MCF 10A (cell line): ENCODE measurements at regions not wholly inside any gene's neighbourhood (a gene's known extent, or its start where the extent isn't known, plus 50 kb on each side); places are given as distances from the start of the nearest gene placed in this dataset.
A peak's percentile ranks its signal among the peaks of the same experiment; 100 is the strongest.

ENCODE experiments used
- BruUV-seq: library from RNA; stranded (reverse); fragments of 400-500 nt; replicated peaks from 2 replicates; lab custom pipeline; 2021; lab: Mats Ljungman, UMichigan
- CTCF ChIA-PET: fragments of 300-600 bp; sonication (Branson Sonifier 250); formaldehyde crosslinking; extraction: SDS; loops from one replicate; lab custom pipeline; 2021; ENCODE audit warnings: antibody characterized with exemption, inconsistent platforms; lab: Yijun Ruan, JAX
- POLR2A ChIA-PET: fragments of 300-600, 350-650 bp; sonication (Branson Sonifier 250); formaldehyde crosslinking; extraction: SDS; loops from one replicate; lab custom pipeline; 2020; ENCODE audit warnings: antibody characterized with exemption, inconsistent platforms; lab: Yijun Ruan, JAX
- DNase-seq: peaks from one replicate; pipeline ENCODE4 v3.0.0-alpha.2; 2018; ENCODE audit not compliant: unreplicated experiment
- H3K27ac Mint-ChIP-seq: one replicate; pipeline ENCODE4 v1.8.0; 2022; ENCODE audit warnings: mild to moderate bottlenecking, low read depth, mixed read lengths; ENCODE audit not compliant: unreplicated experiment
- H3K27me3 Mint-ChIP-seq: one replicate; pipeline ENCODE4 v1.8.0; 2022; ENCODE audit warnings: mixed read lengths; ENCODE audit not compliant: insufficient read depth, unreplicated experiment
- H3K36me3 Mint-ChIP-seq: one replicate; pipeline ENCODE4 v1.8.0; 2022; ENCODE audit warnings: mild to moderate bottlenecking, moderate library complexity, mixed read lengths; ENCODE audit not compliant: insufficient read depth, unreplicated experiment
- H3K4me1 Mint-ChIP-seq: one replicate; pipeline ENCODE4 v1.8.0; 2022; ENCODE audit warnings: mixed read lengths; ENCODE audit not compliant: insufficient read depth, unreplicated experiment
- H3K4me3 Mint-ChIP-seq: one replicate; pipeline ENCODE4 v1.8.0; 2022; ENCODE audit warnings: mild to moderate bottlenecking, moderate library complexity, mixed read lengths; ENCODE audit not compliant: unreplicated experiment
- H3K9me3 Mint-ChIP-seq: one replicate; pipeline ENCODE4 v1.8.0; 2022; ENCODE audit warnings: mixed read lengths; ENCODE audit not compliant: unreplicated experiment
- intact Hi-C: fragments of 100-400 bp; cut with micrococcal nuclease; formaldehyde crosslinking; loops from 2 replicates; pipeline ENCODE4 v1.14.1; 2022
- TF ChIP-seq, protein P1 (sequence below): fragments of 200-600 bp; IDR thresholded peaks from one replicate; pipeline ENCODE4 v1.8.0; 2022; ENCODE audit warnings: antibody characterized with exemption, mild to moderate bottlenecking; ENCODE audit not compliant: unreplicated experiment

DNA sequence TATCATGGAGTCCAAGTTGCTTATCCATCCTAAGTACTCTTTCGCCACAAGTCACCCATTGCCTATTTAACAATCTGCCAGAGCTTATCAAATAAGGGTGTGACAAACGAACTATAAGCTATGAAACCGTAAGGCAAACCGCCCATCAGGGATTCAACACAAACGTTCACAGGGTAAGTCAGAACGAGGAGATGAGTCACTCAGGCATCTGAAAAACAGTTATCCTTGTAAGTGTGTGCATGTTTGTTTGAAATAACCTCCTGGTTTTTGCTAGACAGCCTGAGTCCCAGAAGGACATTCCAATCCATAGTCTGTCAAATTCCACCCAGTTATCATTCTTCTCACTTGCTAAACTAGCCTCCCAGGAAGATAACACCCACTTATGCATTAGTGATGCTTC is 299.1 kb downstream of the PAX3 start:
- ChIA-PET POLR2A (interaction anchor here (0.6 kb wide), 1 partner anchor 9 kb away, joined by 3 read pairs; no protein-coding TSS in a partner anchor), CTCF (interaction anchor here (1.7 kb wide), 1 partner anchor 21 kb away, joined by 4 read pairs; no protein-coding TSS in a partner anchor)
- BruUV-seq: no TSS peak
- Mint-ChIP-seq H3K4me1 (peaks cover 22% of the 10 kb centered on the region), H3K36me3 (no peaks in the 10 kb centered on the region), H3K27ac (no peak overlapping the region), H3K27me3 (no peaks in the 10 kb centered on the region), H3K9me3 (no peaks in the 10 kb centered on the region), H3K4me3 (no peak overlapping the region)
- intact Hi-C loops: no loop called here
- TF ChIP-seq, protein P1, sequence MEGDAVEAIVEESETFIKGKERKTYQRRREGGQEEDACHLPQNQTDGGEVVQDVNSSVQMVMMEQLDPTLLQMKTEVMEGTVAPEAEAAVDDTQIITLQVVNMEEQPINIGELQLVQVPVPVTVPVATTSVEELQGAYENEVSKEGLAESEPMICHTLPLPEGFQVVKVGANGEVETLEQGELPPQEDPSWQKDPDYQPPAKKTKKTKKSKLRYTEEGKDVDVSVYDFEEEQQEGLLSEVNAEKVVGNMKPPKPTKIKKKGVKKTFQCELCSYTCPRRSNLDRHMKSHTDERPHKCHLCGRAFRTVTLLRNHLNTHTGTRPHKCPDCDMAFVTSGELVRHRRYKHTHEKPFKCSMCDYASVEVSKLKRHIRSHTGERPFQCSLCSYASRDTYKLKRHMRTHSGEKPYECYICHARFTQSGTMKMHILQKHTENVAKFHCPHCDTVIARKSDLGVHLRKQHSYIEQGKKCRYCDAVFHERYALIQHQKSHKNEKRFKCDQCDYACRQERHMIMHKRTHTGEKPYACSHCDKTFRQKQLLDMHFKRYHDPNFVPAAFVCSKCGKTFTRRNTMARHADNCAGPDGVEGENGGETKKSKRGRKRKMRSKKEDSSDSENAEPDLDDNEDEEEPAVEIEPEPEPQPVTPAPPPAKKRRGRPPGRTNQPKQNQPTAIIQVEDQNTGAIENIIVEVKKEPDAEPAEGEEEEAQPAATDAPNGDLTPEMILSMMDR: no peak
- peak; percentile 64 for DNase-seq

DNA sequence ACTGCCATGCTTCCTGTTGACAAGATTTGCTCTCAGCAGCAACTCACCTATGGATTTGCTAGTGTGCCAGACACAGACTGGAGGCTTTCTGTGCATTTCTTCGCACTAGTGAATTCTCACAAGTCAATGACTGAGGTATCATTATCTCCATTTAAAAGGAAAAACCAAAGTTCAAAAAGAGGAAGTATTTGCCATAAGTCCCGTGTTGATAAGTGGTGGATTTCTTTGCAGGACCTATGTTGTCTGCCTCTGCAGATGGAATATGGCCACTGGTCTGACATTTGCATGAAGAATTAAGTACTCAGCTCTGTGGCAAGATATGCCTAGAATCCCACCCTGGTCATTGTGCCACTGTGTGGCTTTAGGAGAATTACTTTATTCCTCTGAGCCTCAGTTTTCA is 299.6 kb downstream of the PAX3 start:
- no peak for DNase-seq

DNA sequence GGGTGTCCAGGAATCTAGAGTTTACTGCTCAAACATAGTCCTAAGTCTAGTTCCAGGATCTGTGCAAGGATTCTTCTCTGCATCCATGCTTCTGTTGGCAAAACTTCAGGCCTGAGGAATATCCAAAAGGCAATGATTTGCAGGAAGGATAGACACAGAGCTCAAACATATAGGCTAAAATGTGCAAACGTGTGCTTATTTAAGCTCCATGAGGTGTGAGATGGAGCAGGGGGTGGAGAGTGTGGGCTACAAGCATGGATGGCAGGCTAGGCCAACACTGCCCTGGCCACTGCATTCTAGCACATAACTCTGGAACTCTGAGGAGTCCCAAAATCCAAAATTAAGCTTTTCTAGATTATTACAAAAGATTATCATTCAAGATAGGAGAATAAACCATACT is 301.1 kb downstream of the PAX3 start:
- no TSS peak for BruUV-seq
- TF ChIP-seq, protein P1: no peak
- ChIA-PET CTCF (interaction anchor here (1.3 kb wide), 1 partner anchor 424 kb away, joined by 4 read pairs; no protein-coding TSS in a partner anchor), POLR2A (interaction anchor here (0.6 to 1.0 kb wide), 2 partner anchors 19 to 1706 kb away, joined by 4 read pairs; no protein-coding TSS in a partner anchor)
- Mint-ChIP-seq H3K27me3 (no peaks in the 10 kb centered on the region), H3K27ac (peak overlapping the region; percentile 0), H3K9me3 (no peaks in the 10 kb centered on the region), H3K4me1 (peaks cover 22% of the 10 kb centered on the region), H3K36me3 (no peaks in the 10 kb centered on the region), H3K4me3 (no peak overlapping the region)
- no peak for DNase-seq
- intact Hi-C loops: no loop called here

More for the DNA sequence above, 299.6 kb downstream of the PAX3 start:
- H3K9me3 Mint-ChIP-seq: no peaks in the 10 kb centered on the region
- BruUV-seq: no TSS peak
- H3K4me1 Mint-ChIP-seq: peaks cover 22% of the 10 kb centered on the region
- no peaks in the 10 kb centered on the region for H3K36me3 Mint-ChIP-seq
- POLR2A ChIA-PET: interaction anchor here (0.6 kb wide), 1 partner anchor 10 kb away, joined by 3 read pairs; no protein-coding TSS in a partner anchor
- CTCF ChIA-PET: interaction anchor here (1.7 kb wide), 1 partner anchor 21 kb away, joined by 4 read pairs; no protein-coding TSS in a partner anchor
- intact Hi-C loops: no loop called here
- TF ChIP-seq, protein P1: no peak
- H3K4me3 Mint-ChIP-seq: no peak overlapping the region
- H3K27ac Mint-ChIP-seq: no peak overlapping the region
- H3K27me3 Mint-ChIP-seq: no peaks in the 10 kb centered on the region

DNA sequence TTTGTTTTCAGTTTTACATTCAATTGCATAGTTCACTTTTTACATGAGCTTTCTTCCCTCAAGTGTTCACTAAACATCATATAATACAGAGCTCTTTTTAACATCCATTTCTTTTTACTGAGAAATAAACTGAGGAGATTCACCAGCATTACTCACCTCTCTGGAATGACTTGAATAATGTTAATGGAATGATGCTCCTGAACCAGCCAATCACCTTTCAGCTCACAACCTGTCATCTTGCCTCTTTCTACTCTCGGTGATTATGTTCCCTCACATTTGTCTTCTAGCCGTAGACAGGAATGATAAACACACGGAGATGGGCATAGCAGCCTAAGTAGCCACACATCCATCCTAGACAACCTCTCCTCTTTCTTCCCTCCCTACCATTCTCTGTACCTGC is 301.7 kb downstream of the PAX3 start:
- intact Hi-C loops: no loop called here
- CTCF ChIA-PET: interaction anchor here (0.6 to 1.2 kb wide), 3 partner anchors 27 to 68 kb away, joined by 3 read pairs; no protein-coding TSS in a partner anchor
- POLR2A ChIA-PET: interaction anchor here (0.6 to 1.5 kb wide), 2 partner anchors 9 to 20 kb away, joined by 4 to 5 read pairs; no protein-coding TSS in a partner anchor
- H3K27me3 Mint-ChIP-seq: no peaks in the 10 kb centered on the region
- H3K36me3 Mint-ChIP-seq: no peaks in the 10 kb centered on the region
- peak; percentile 75 for DNase-seq
- no peaks in the 10 kb centered on the region for H3K9me3 Mint-ChIP-seq
- no peak overlapping the region for H3K4me3 Mint-ChIP-seq
- peaks cover 22% of the 10 kb centered on the region for H3K4me1 Mint-ChIP-seq
- TF ChIP-seq, protein P1: no peak
- no TSS peak for BruUV-seq
- H3K27ac Mint-ChIP-seq: peak overlapping the region; percentile 0
